Liver (tissue), 8 donors: ENCODE measurements at regions not wholly inside any gene's neighbourhood (a gene's known extent, or its start where the extent isn't known, plus 50 kb on each side); places are given as distances from the start of the nearest gene placed in this dataset.

Experiments
- DNase-seq: peaks from one replicate; pipeline ENCODE4 v3.0.0-alpha.2; 2017; ENCODE audit warnings: low spot score
- H3K27ac ChIP-seq, 2 donors: one replicate each; pipeline ENCODE4 v1.7.0; 2013; ENCODE audit warnings: inconsistent platforms in 2 of 2, low read length in 2 of 2, control low read depth in 1 of 2, low read depth in 1 of 2, mild to moderate bottlenecking in 1 of 2
- H3K27me3 ChIP-seq, 4 donors: one replicate each; pipeline versions ENCODE4 v1.6.1 to v1.7.0; 2013; ENCODE audit warnings: low read length in 3 of 4, inconsistent platforms in 1 of 4, mild to moderate bottlenecking in 1 of 4, moderate library complexity in 1 of 4; ENCODE audit not compliant: control insufficient read depth in 4 of 4, insufficient read depth in 4 of 4
- H3K36me3 ChIP-seq, 4 donors: one replicate each; pipeline versions ENCODE4 v1.6.1 to v1.7.0; 2013; ENCODE audit warnings: low read length in 3 of 4, mild to moderate bottlenecking in 3 of 4, low read depth in 1 of 4, moderate library complexity in 1 of 4; ENCODE audit not compliant: control insufficient read depth in 4 of 4, insufficient read depth in 3 of 4
- H3K4me1 ChIP-seq, 4 donors: one replicate each; pipeline versions ENCODE4 v1.6.1 to v1.7.0; 2013; ENCODE audit warnings: low read length in 3 of 4, mild to moderate bottlenecking in 3 of 4, moderate library complexity in 1 of 4; ENCODE audit not compliant: control insufficient read depth in 4 of 4, insufficient read depth in 4 of 4
- H3K4me3 ChIP-seq, 3 donors: one replicate each; pipeline versions ENCODE4 v1.6.1 to v1.7.0; 2013; ENCODE audit warnings: low read length in 3 of 3, control low read depth in 1 of 3, low read depth in 1 of 3, mild to moderate bottlenecking in 1 of 3
- H3K9ac ChIP-seq, 2 donors: one replicate each; pipeline ENCODE4 v1.7.0; 2013; ENCODE audit warnings: low read length in 2 of 2, mild to moderate bottlenecking in 2 of 2, moderate library complexity in 2 of 2, control low read depth in 1 of 2, low read depth in 1 of 2
- H3K9me3 ChIP-seq, 4 donors: one replicate each; pipeline versions ENCODE4 v1.6.1 to v1.7.0; 2013; ENCODE audit warnings: low read length in 3 of 4; ENCODE audit not compliant: control insufficient read depth in 4 of 4
- ATF3 ChIP-seq: IDR thresholded peaks from 2 replicates; pipeline ENCODE4 v1.6.1; 2016; ENCODE audit warnings: antibody characterized with exemption
- CTCF ChIP-seq: fragments of 150-350 bp; IDR thresholded peaks from 2 replicates; pipeline ENCODE4 v1.5.1; 2017; ENCODE audit warnings: improper control_type of control experiment, low read depth, low read length; ENCODE audit not compliant: missing input control
- EGR1 ChIP-seq, 2 donors: IDR thresholded peaks; 2 replicates each; pipeline ENCODE4 v1.6.1; 2016 to 2018; ENCODE audit warnings: antibody characterized with exemption in 2 of 2, low read depth in 2 of 2
- FOXA1 ChIP-seq: IDR thresholded peaks from 2 replicates; pipeline ENCODE4 v1.6.1; 2016; ENCODE audit warnings: antibody characterized with exemption
- FOXA2 ChIP-seq: IDR thresholded peaks from 2 replicates; pipeline ENCODE4 v1.6.1; 2016; ENCODE audit warnings: antibody characterized with exemption
- GABPA ChIP-seq, 2 donors: IDR thresholded peaks in 1 of 2; conservative IDR thresholded peaks in 1 of 2; 2 replicates each; pipeline ENCODE4 v1.6.1; 2016; ENCODE audit warnings: antibody characterized with exemption in 2 of 2, mild to moderate bottlenecking in 1 of 2, moderate library complexity in 1 of 2
- HNF4A ChIP-seq, 2 donors: conservative IDR thresholded peaks; 2 replicates each; pipeline ENCODE4 v1.6.1; 2016; ENCODE audit warnings: antibody characterized with exemption in 2 of 2, mild to moderate bottlenecking in 2 of 2
- HNF4G ChIP-seq: IDR thresholded peaks from 2 replicates; pipeline ENCODE4 v1.6.1; 2016; ENCODE audit warnings: antibody characterized with exemption
- JUND ChIP-seq, 2 donors: IDR thresholded peaks; 2 replicates each; pipeline ENCODE4 v1.6.1; 2016; ENCODE audit warnings: antibody characterized with exemption in 2 of 2
- MAX ChIP-seq: IDR thresholded peaks from 2 replicates; pipeline ENCODE4 v1.6.1; 2016; ENCODE audit warnings: antibody characterized with exemption
- NR2F2 ChIP-seq: IDR thresholded peaks from 2 replicates; pipeline ENCODE4 v1.6.1; 2016; ENCODE audit warnings: antibody characterized with exemption
- RAD21 ChIP-seq, 2 donors: IDR thresholded peaks; 2 replicates each; pipeline ENCODE4 v1.6.1; 2016; ENCODE audit warnings: antibody characterized with exemption in 2 of 2, mild to moderate bottlenecking in 2 of 2
- REST ChIP-seq: IDR thresholded peaks from 2 replicates; pipeline ENCODE4 v1.6.1; 2016; ENCODE audit warnings: antibody characterized with exemption, mild to moderate bottlenecking
- RXRA ChIP-seq, 2 donors: IDR thresholded peaks; 2 replicates each; pipeline ENCODE4 v1.6.1; 2017 to 2018; ENCODE audit warnings: antibody characterized with exemption in 2 of 2, mild to moderate bottlenecking in 1 of 2
- SP1 ChIP-seq: IDR thresholded peaks from 2 replicates; pipeline ENCODE4 v1.6.1; 2018; ENCODE audit warnings: antibody characterized with exemption, mild to moderate bottlenecking
- TAF1 ChIP-seq: conservative IDR thresholded peaks from 2 replicates; pipeline ENCODE4 v1.6.1; 2016; ENCODE audit warnings: antibody characterized with exemption, mild to moderate bottlenecking
- YY1 ChIP-seq: IDR thresholded peaks from 2 replicates; pipeline ENCODE4 v1.6.1; 2016; ENCODE audit warnings: antibody characterized with exemption, mild to moderate bottlenecking
- WGBS: extraction: QIAGEN DNeasy Blood & Tissue Kit; methylation state at CpG from one replicate; pipeline ENCODE4 v1.1.7; 2013; 5-methylcytosine and 5-hydroxymethylcytosine counted together
- TF ChIP-seq, protein P1 (sequence below): IDR thresholded peaks from 2 replicates; pipeline ENCODE4 v1.6.1; 2016; ENCODE audit warnings: antibody characterized with exemption
- donor health status: healthy.
- donor health status: healthy.
- donor health status: healthy.
- donor health status: healthy.
- donor health status: healthy.

DNA sequence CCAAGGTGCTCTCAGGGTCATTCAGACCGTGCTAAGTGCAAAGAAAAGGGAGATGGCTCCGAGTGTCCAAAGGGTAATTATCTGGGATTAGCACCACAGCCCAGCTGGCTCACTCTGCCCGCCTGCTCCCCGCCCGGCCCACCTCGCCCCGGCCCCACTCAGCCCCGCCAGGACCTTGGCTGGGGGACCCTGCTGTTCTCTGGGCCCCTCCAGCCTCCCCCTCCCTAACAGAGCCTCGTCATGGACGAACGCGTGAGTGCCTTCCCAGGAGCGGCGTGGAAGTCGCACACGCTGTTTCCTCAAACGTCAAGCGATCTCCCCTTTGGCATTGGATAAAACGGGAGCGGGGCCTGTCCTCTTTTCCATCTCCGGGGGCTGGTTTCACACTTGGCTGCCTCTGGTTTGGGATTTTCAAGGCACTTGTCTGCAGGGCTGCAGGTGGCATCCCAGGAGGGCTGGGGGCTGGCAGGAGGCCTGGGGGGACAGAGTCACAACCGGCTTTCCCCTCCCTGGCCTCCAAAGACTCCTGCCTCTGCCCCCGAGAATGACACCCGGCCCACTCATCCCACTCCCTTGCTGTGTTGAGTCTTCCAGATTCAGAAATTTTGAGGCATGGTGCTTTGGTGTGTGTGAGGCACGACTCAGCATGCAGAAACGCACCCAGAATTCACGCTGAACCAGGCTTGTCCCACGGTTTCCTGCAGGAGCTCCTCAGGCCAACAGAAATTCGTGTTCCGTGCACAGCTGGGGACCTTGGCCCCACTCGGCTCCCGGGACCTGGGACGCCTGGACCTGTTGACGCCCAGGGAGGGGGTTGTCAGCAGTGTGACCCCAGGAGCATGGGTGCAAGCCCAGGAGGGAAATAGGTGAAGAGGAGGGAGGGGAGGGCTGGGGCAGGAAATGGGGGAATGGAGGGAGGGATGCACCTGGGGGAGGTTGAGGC lies 110.0 kb downstream of the PDGFA start:
- no peak for TF ChIP-seq FOXA2
- no peak for TF ChIP-seq MAX
- TF ChIP-seq FOXA1, result no peak
- TF ChIP-seq, protein P1, sequence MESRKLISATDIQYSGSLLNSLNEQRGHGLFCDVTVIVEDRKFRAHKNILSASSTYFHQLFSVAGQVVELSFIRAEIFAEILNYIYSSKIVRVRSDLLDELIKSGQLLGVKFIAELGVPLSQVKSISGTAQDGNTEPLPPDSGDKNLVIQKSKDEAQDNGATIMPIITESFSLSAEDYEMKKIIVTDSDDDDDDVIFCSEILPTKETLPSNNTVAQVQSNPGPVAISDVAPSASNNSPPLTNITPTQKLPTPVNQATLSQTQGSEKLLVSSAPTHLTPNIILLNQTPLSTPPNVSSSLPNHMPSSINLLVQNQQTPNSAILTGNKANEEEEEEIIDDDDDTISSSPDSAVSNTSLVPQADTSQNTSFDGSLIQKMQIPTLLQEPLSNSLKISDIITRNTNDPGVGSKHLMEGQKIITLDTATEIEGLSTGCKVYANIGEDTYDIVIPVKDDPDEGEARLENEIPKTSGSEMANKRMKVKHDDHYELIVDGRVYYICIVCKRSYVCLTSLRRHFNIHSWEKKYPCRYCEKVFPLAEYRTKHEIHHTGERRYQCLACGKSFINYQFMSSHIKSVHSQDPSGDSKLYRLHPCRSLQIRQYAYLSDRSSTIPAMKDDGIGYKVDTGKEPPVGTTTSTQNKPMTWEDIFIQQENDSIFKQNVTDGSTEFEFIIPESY, result no peak
- no peak for TF ChIP-seq JUND (IDR thresholded peaks at IDR 0.05)
- no peak for TF ChIP-seq EGR1 (IDR thresholded peaks at IDR 0.05; ENCODE audit: low read depth in 2 of 2)
- TF ChIP-seq RAD21 (IDR thresholded peaks at IDR 0.05), result no peak
- TF ChIP-seq ATF3, result no peak
- TF ChIP-seq REST, result no peak
- TF ChIP-seq NR2F2, result no peak
- no peak for TF ChIP-seq CTCF
- no peak for TF ChIP-seq HNF4G
- TF ChIP-seq TAF1, result no peak
- TF ChIP-seq HNF4A (conservative IDR thresholded peaks at IDR 0.05), result no peak
- no peak for TF ChIP-seq SP1
- no peak for TF ChIP-seq YY1
- no peak for TF ChIP-seq RXRA (IDR thresholded peaks at IDR 0.05)
- no peak for TF ChIP-seq GABPA (IDR thresholded peaks at IDR 0.05 in 1 of 2, conservative IDR thresholded peaks at IDR 0.05 in 1 of 2)
- Histone ChIP-seq H3K4me1 (no peaks in the 10 kb centered on the region), H3K36me3 (no peaks in the 10 kb centered on the region), H3K27me3 (no peaks in the 10 kb centered on the region), H3K27ac (no peak overlapping the region), H3K9me3 (no peaks in the 10 kb centered on the region), H3K4me3 (no peak overlapping the region), H3K9ac (no peak overlapping the region)
- DNase-seq, result no peak
- WGBS, result 66% methylated on average over 34 of the region's 34 CpGs
